ENCODE measurements at regions not wholly inside any gene's neighbourhood (a gene's known extent, or its start where the extent isn't known, plus 50 kb on each side); places are given as distances from the start of the nearest gene placed in this dataset.

DNA sequence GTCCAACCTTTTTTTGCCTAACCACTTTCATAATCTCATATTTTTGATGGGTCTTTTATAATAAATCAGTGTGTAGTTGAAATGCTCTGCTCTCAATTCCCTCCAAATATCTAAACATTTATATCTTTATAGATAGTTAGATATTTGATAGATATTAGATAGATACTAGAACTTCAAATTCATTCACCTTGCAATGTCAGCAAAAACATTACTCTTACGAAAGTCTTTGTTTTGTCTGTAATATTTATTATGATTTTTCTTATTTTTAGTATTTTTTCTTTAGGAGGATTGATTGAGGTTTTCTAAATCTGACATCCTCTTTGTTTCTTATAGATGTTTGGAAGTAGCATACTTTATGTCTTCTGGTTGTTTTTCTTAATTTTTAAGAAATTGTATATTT, 2563.6 kb downstream of the PCDH7 start:
- TF ChIP-seq CTCF (IDR thresholded peaks at IDR 0.05) (no peak), POLR2A (IDR thresholded peaks at IDR 0.05) (no peak)
